H9 (cell line): ENCODE measurements at regions not wholly inside any gene's neighbourhood (a gene's known extent, or its start where the extent isn't known, plus 50 kb on each side); places are given as distances from the start of the nearest gene placed in this dataset.

ENCODE experiments used
- DNase-seq: peaks from one replicate; pipeline ENCODE4 v3.0.0-alpha.2; 2017
- H2AFZ ChIP-seq: one replicate; pipeline ENCODE4 v1.6.1; 2013; ENCODE audit warnings: mild to moderate bottlenecking, low read length, control low read depth, moderate library complexity
- H2AK5ac ChIP-seq: 2 replicates; pipeline ENCODE4 v1.6.1; 2013; ENCODE audit warnings: low read length, control low read depth, mixed read lengths; ENCODE audit not compliant: insufficient read length
- H2BK120ac ChIP-seq: one replicate; pipeline ENCODE4 v1.6.1; 2013; ENCODE audit warnings: low read depth, mild to moderate bottlenecking, low read length, control low read depth, inconsistent platforms; ENCODE audit not compliant: poor library complexity, severe bottlenecking
- H2BK12ac ChIP-seq: 2 replicates; pipeline ENCODE4 v1.6.1; 2013; ENCODE audit warnings: low read length, control low read depth, mixed read lengths, low read depth; ENCODE audit not compliant: insufficient read length
- H2BK15ac ChIP-seq: 2 replicates; pipeline ENCODE4 v1.6.1; 2013; ENCODE audit warnings: low read depth, low read length, control low read depth
- H2BK20ac ChIP-seq: one replicate; pipeline ENCODE4 v1.6.1; 2013; ENCODE audit warnings: low read depth, mild to moderate bottlenecking, low read length, control low read depth, inconsistent platforms; ENCODE audit not compliant: poor library complexity, severe bottlenecking
- H2BK5ac ChIP-seq: 2 replicates; pipeline ENCODE4 v1.6.1; 2013; ENCODE audit warnings: low read length, control low read depth, mixed read lengths; ENCODE audit not compliant: insufficient read length
- H3K14ac ChIP-seq: 2 replicates; pipeline ENCODE4 v1.6.1; 2013; ENCODE audit warnings: low read length, control low read depth; ENCODE audit not compliant: insufficient read depth
- H3K18ac ChIP-seq: 2 replicates; pipeline ENCODE4 v1.6.1; 2013; ENCODE audit warnings: low read depth, mild to moderate bottlenecking, mixed read lengths, low read length, control low read depth; ENCODE audit not compliant: insufficient read length
- H3K23ac ChIP-seq: 2 replicates; pipeline ENCODE4 v1.6.1; 2013; ENCODE audit warnings: low read length, control low read depth, mixed read lengths, low read depth; ENCODE audit not compliant: insufficient read length
- H3K23me2 ChIP-seq: 2 replicates; pipeline ENCODE4 v1.6.1; 2013; ENCODE audit warnings: low read depth, mild to moderate bottlenecking, mixed read lengths, low read length, control low read depth; ENCODE audit not compliant: insufficient read length, poor library complexity, severe bottlenecking
- H3K27ac ChIP-seq: 2 replicates; pipeline ENCODE4 v1.5.1; 2013; ENCODE audit warnings: low read length, control low read depth, mixed read lengths, low read depth; ENCODE audit not compliant: insufficient read length
- H3K27me3 ChIP-seq: 2 replicates; pipeline ENCODE4 v1.6.1; 2013; ENCODE audit warnings: low read length, control low read depth, inconsistent platforms; ENCODE audit not compliant: insufficient read depth
- H3K4ac ChIP-seq: 2 replicates; pipeline ENCODE4 v1.6.1; 2013; ENCODE audit warnings: low read depth, mild to moderate bottlenecking, control low read depth, inconsistent platforms, low read length, moderate library complexity
- H3K4me1 ChIP-seq: 2 replicates; pipeline ENCODE4 v1.6.1; 2013; ENCODE audit warnings: low read length, control low read depth, inconsistent platforms; ENCODE audit not compliant: insufficient read depth
- H3K4me2 ChIP-seq: 2 replicates; pipeline ENCODE4 v1.6.1; 2013; ENCODE audit warnings: low read length, control low read depth, mixed read lengths; ENCODE audit not compliant: insufficient read length, insufficient read depth
- H3K56ac ChIP-seq: 2 replicates; pipeline ENCODE4 v1.6.1; 2013; ENCODE audit warnings: low read depth, mild to moderate bottlenecking, mixed read lengths, low read length, control low read depth; ENCODE audit not compliant: insufficient read length
- H3K79me1 ChIP-seq: 2 replicates; pipeline ENCODE4 v1.6.1; 2013; ENCODE audit warnings: low read depth, mild to moderate bottlenecking, moderate library complexity, low read length, control low read depth, inconsistent platforms; ENCODE audit not compliant: insufficient read depth, poor library complexity, severe bottlenecking
- H3K79me2 ChIP-seq: 2 replicates; pipeline ENCODE4 v1.6.1; 2013; ENCODE audit warnings: low read length, control low read depth, inconsistent platforms; ENCODE audit not compliant: insufficient read depth
- H3K9ac ChIP-seq: 2 replicates; pipeline ENCODE4 v1.6.1; 2013; ENCODE audit warnings: low read length, control low read depth, mixed read lengths; ENCODE audit not compliant: insufficient read length; ENCODE audit errors: extremely low read depth
- H3K9me3 ChIP-seq: one replicate; pipeline ENCODE4 v1.6.1; 2013; ENCODE audit warnings: low read depth, low read length, inconsistent platforms; ENCODE audit not compliant: control insufficient read depth
- H3T11ph ChIP-seq: one replicate; pipeline ENCODE4 v1.6.1; 2013; ENCODE audit warnings: mild to moderate bottlenecking, low read length, control low read depth, inconsistent platforms
- H4K20me1 ChIP-seq: one replicate; pipeline ENCODE4 v1.6.1; 2013; ENCODE audit not compliant: control insufficient read depth, insufficient read length, insufficient read depth
- H4K5ac ChIP-seq: 2 replicates; pipeline ENCODE4 v1.6.1; 2013; ENCODE audit warnings: low read depth, mild to moderate bottlenecking, mixed read lengths, low read length, control low read depth; ENCODE audit not compliant: insufficient read length
- H4K8ac ChIP-seq: replicated peaks from 2 replicates; pipeline ENCODE4 v1.6.1; 2013; ENCODE audit warnings: low read length, control low read depth, mixed read lengths, low read depth; ENCODE audit not compliant: insufficient read length
- H4K91ac ChIP-seq: 2 replicates; pipeline ENCODE4 v1.6.1; 2013; ENCODE audit warnings: low read depth, mild to moderate bottlenecking, moderate library complexity, mixed read lengths, low read length, control low read depth; ENCODE audit not compliant: insufficient read length
- H3K27ac Mint-ChIP-seq, 3 experiments: 2 replicates in 2 of 3; 3 replicates in 1 of 3; pipeline ENCODE4 v1.8.0; 2020 to 2021; ENCODE audit warnings: mixed read lengths in 3 of 3, mild to moderate bottlenecking in 1 of 3, moderate library complexity in 1 of 3
- H3K27me3 Mint-ChIP-seq: 2 replicates; pipeline ENCODE4 v1.8.0; 2021; ENCODE audit warnings: low read depth, mild to moderate bottlenecking, moderate library complexity, mixed read lengths
- H3K36me3 Mint-ChIP-seq, 3 experiments: 2 replicates in 2 of 3; 3 replicates in 1 of 3; pipeline ENCODE4 v1.8.0; 2020 to 2021; ENCODE audit warnings: low read depth in 3 of 3, mixed read lengths in 3 of 3; ENCODE audit not compliant: insufficient read depth in 1 of 3
- H3K4me1 Mint-ChIP-seq, 2 experiments: 2 replicates each; pipeline ENCODE4 v1.8.0; 2020; ENCODE audit warnings: mixed read lengths in 2 of 2
- H3K4me3 Mint-ChIP-seq, 2 experiments: 2 replicates in 1 of 2; 3 replicates in 1 of 2; pipeline ENCODE4 v1.8.0; 2020 to 2021; ENCODE audit warnings: mild to moderate bottlenecking in 2 of 2, mixed read lengths in 2 of 2, moderate library complexity in 1 of 2
- H3K9me3 Mint-ChIP-seq, 2 experiments: 2 replicates in 1 of 2; 3 replicates in 1 of 2; pipeline ENCODE4 v1.8.0; 2020; ENCODE audit warnings: mild to moderate bottlenecking in 2 of 2, mixed read lengths in 2 of 2, moderate library complexity in 1 of 2
- CTCF ChIP-seq: fragments of 200-600 bp; sonication (generic); conservative IDR thresholded peaks from 3 replicates; pipeline ENCODE4 v1.8.0; 2021; ENCODE audit warnings: antibody characterized with exemption, mild to moderate bottlenecking
- WGBS: extraction: QIAGEN DNeasy Blood & Tissue Kit; methylation state at CpG from one replicate; pipeline ENCODE4 v1.1.7; 2013; ENCODE audit warnings: missing lambda C conversion rate, low lambda C conversion rate, mixed read lengths; ENCODE audit not compliant: insufficient read length; ENCODE audit errors: extremely low coverage; 5-methylcytosine and 5-hydroxymethylcytosine counted together

- WGBS = no CpG with 5 or more reads among the region's 12 CpGs
- peak; percentile 5 for DNase-seq
- no peaks in the 10 kb centered on the region for H3K36me3 Mint-ChIP-seq
- H2BK12ac ChIP-seq = no peak overlapping the region
- no peaks in the 10 kb centered on the region for H3K9me3 Mint-ChIP-seq
- H3K79me1 ChIP-seq = no peaks in the 10 kb centered on the region
- H3K4me2 ChIP-seq = no peak overlapping the region
- no peak overlapping the region for H2BK120ac ChIP-seq
- H2BK5ac ChIP-seq = no peak overlapping the region
- H3K23me2 ChIP-seq = no peaks in the 10 kb centered on the region
- no peak overlapping the region for H2AK5ac ChIP-seq
- H2BK15ac ChIP-seq = no peak overlapping the region
- H3K4me3 Mint-ChIP-seq = no peak overlapping the region
- no peak overlapping the region for H3T11ph ChIP-seq
- H3K18ac ChIP-seq = no peak overlapping the region
- H2AFZ ChIP-seq = no peak overlapping the region
- H3K27ac ChIP-seq = no peak overlapping the region
- H3K56ac ChIP-seq = no peak overlapping the region
- H3K4me1 ChIP-seq = no peaks in the 10 kb centered on the region
- H4K8ac ChIP-seq = no peak overlapping the region
- no peak overlapping the region for H3K23ac ChIP-seq
- no peak overlapping the region for H4K5ac ChIP-seq
- no peak overlapping the region for H2BK20ac ChIP-seq
- H3K9me3 ChIP-seq = no peaks in the 10 kb centered on the region
- H4K91ac ChIP-seq = no peak overlapping the region
- H3K9ac ChIP-seq = no peak overlapping the region
- H3K27me3 Mint-ChIP-seq = peaks cover 23% of the 10 kb centered on the region
- no peak for TF ChIP-seq CTCF
- H3K27ac Mint-ChIP-seq = no peak overlapping the region
- no peaks in the 10 kb centered on the region for H4K20me1 ChIP-seq
- no peak overlapping the region for H3K14ac ChIP-seq
- H3K27me3 ChIP-seq = no peaks in the 10 kb centered on the region
- H3K4me1 Mint-ChIP-seq = peaks cover 0 to 4% of the 10 kb centered on the region in 2 experiments; a peak in 1 of 4 replicates
- no peak overlapping the region for H3K4ac ChIP-seq
- H3K79me2 ChIP-seq = no peaks in the 10 kb centered on the region
Measured at GRCh38 chr2:105557021-105557920, 158.4 kb upstream of the FHL2 start.
